Heart right ventricle (tissue), 16 donors: ENCODE measurements at regions not wholly inside any gene's neighbourhood (a gene's known extent, or its start where the extent isn't known, plus 50 kb on each side); places are given as distances from the start of the nearest gene placed in this dataset.
A peak's percentile ranks its signal among the peaks of the same experiment; 100 is the strongest.

Experiments
- ATAC-seq, 8 donors: fragments of 200-7000 bp; cut with Tn5 transposase; one replicate each; pipeline ENCODE4 v1.9.1; 2020; ENCODE audit warnings: mild to moderate bottlenecking in 8 of 8, moderate library complexity in 8 of 8, moderate number of reproducible peaks in 1 of 8
- DNase-seq, 2 donors: peaks; one replicate each; pipeline ENCODE4 v3.0.0-alpha.2; 2020
- H3K27ac ChIP-seq, 10 donors: fragments of 200-600 bp; sonication (generic) in 2 of 10; one replicate each; pipeline versions ENCODE4 v1.5.0 to v1.8.0; 2020 to 2022; ENCODE audit warnings: mild to moderate bottlenecking in 3 of 10
- H3K27me3 ChIP-seq, 7 donors: fragments of 200-600 bp; one replicate each; pipeline ENCODE4 v1.8.0; 2021 to 2022; ENCODE audit warnings: mild to moderate bottlenecking in 2 of 7
- H3K36me3 ChIP-seq, 9 donors: fragments of 200-600 bp; sonication (generic) in 1 of 9; one replicate each; pipeline versions ENCODE4 v1.5.0 to v1.8.0; 2020 to 2022; ENCODE audit warnings: mild to moderate bottlenecking in 2 of 9
- H3K4me1 ChIP-seq, 9 donors: fragments of 200-600 bp; sonication (generic) in 1 of 9; one replicate each; pipeline versions ENCODE4 v1.5.0 to v1.8.0; 2020 to 2022; ENCODE audit warnings: mild to moderate bottlenecking in 4 of 9
- H3K4me3 ChIP-seq, 10 donors: fragments of 200-600 bp; sonication (generic) in 2 of 10; one replicate each; pipeline versions ENCODE4 v1.5.0 to v1.8.0; 2020 to 2022; ENCODE audit warnings: mild to moderate bottlenecking in 7 of 10, moderate library complexity in 2 of 10
- H3K9me3 ChIP-seq, 11 donors: fragments of 200-600 bp in 10 of 11; sonication (generic) in 2 of 11; one replicate each; pipeline versions ENCODE4 v1.5.0 to v1.8.0; 2013 to 2022; ENCODE audit warnings: mild to moderate bottlenecking in 2 of 11, control low read depth in 1 of 11, moderate library complexity in 1 of 11
- CTCF ChIP-seq, 9 donors: fragments of 200-600 bp; sonication (generic) in 2 of 9; IDR thresholded peaks; one replicate each; pipeline versions ENCODE4 v1.5.0 to v1.8.0; 2021 to 2022; ENCODE audit warnings: antibody characterized with exemption in 9 of 9, mild to moderate bottlenecking in 5 of 9, moderate library complexity in 1 of 9
- WGBS, 2 donors: extraction: QIAGEN DNeasy Blood & Tissue Kit; methylation state at CpG; one replicate each; pipeline ENCODE4 v1.1.7; 2013; ENCODE audit warnings: inconsistent platforms in 1 of 2; 5-methylcytosine and 5-hydroxymethylcytosine counted together
- intact Hi-C, 10 donors: fragments of 100-400 bp; cut with DNase I; formaldehyde crosslinking; loops; one replicate each; pipeline versions ENCODE4 v1.11.1 to v1.14.2; 2022
- donor health status: Arrhythmogenic right ventricular cardiomyopathy.
- donor health status: ischemic (EF 13 %, LVEDD 7.1; RV severe dilation, severe dysfunction).
- donor health status: healthy with polysubstance abuse.
- donor health status: DM: no; HTN: yes; CAD: no.
- donor health status: DM: no; HTN: no; CAD: no.
- donor health status: ischemic (EF 25% LVEDD 6.9; RV normal size, moderate dysfunction).
- donor health status: ischemic (EF 25% LVEDD 5.7; RV mildly dilated, moderate dysfunction).
- donor health status: healthy.
- donor health status: DM: yes; HTN: yes; CAD: no.
- donor health status: Ischemic cardiomyopathy.
- donor health status: ischemic (EF 35%, LVEDD 5.7; RV mildly dilated, moderate dysfunction).
- donor health status: nonischemic (EF 11% LVEDD 7.7; RV severe dilation, severe dysfunction).
- donor health status: DM: yes; HTN: yes; CAD: no.
- donor health status: PGD.
- donor health status: ischemic (EF 29% LVEDD 5.4; RV normal size, mild dysfunction).
- donor health status: nonischemic (EF 23%, LVEDD 6.1; RV moderate dilation, normal function).

- Histone ChIP-seq H3K4me1 (peaks cover 6 to 58% (median 27%) of the 10 kb centered on the region in 9 donors), H3K9me3 (peaks cover 0 to 3% (median 0%) of the 10 kb centered on the region in 11 donors), H3K4me3 (no peak overlapping the region), H3K27ac (no peak overlapping the region), H3K36me3 (no peaks in the 10 kb centered on the region), H3K27me3 (no peaks in the 10 kb centered on the region)
- intact Hi-C loops, result loop anchor here in 1 of 10 donors (10.0 kb wide), 1 partner anchor 421 kb away; no protein-coding TSS in a partner anchor
- ATAC-seq (no peak), DNase-seq (no peak)
- no peak for TF ChIP-seq CTCF (IDR thresholded peaks at IDR 0.05)
- WGBS, 2 donors, result 62 to 77% methylated on average over 2 of the region's 2 CpGs
These were observed 123.4 kb upstream of the HDGFL1 start for GRCh38 chr6:22445946-22446345.

GRCh38 chr6:22447249-22448196, 121.8 kb upstream of the HDGFL1 start:
- no peaks in the 10 kb centered on the region for H3K27me3 ChIP-seq
- WGBS, 2 donors, result 36 to 37% methylated on average over 16 of the region's 16 CpGs
- intact Hi-C loops, result loop anchor here in 1 of 10 donors (10.0 kb wide), 1 partner anchor 423 kb away; no protein-coding TSS in a partner anchor
- TF ChIP-seq CTCF (IDR thresholded peaks at IDR 0.05), result no peak
- H3K27ac ChIP-seq, result peak overlapping the region; percentile 12 to 83 (median 64)
- peaks cover 0 to 3% (median 0%) of the 10 kb centered on the region in 11 donors for H3K9me3 ChIP-seq
- peaks cover 6 to 57% (median 27%) of the 10 kb centered on the region in 9 donors for H3K4me1 ChIP-seq
- no peak overlapping the region for H3K4me3 ChIP-seq
- ATAC-seq, result peak; percentile 57 to 96 (median 86)
- no peaks in the 10 kb centered on the region for H3K36me3 ChIP-seq
- DNase-seq, result peak; percentile 33 to 68

- Histone ChIP-seq H3K27me3 (no peaks in the 10 kb centered on the region), H3K4me3 (no peak overlapping the region), H3K27ac (peak overlapping the region in 4 of 10 donors; percentile 8 to 83 (median 68)), H3K4me1 (peaks cover 6 to 52% (median 27%) of the 10 kb centered on the region in 9 donors), H3K9me3 (peaks cover 0 to 2% (median 0%) of the 10 kb centered on the region in 11 donors), H3K36me3 (no peaks in the 10 kb centered on the region)
- 61 to 73% methylated on average over 6 of the region's 6 CpGs for WGBS, 2 donors
- intact Hi-C loops, result loop anchor here in 1 of 10 donors (10.0 kb wide), 1 partner anchor 424 kb away; no protein-coding TSS in a partner anchor
- ATAC-seq (peak in 6 of 8 donors; percentile 35 to 68 (median 48)), DNase-seq (no peak)
- TF ChIP-seq CTCF (IDR thresholded peaks at IDR 0.05), result no peak
These were observed 121.1 kb upstream of the HDGFL1 start for GRCh38 chr6:22448291-22448711.

GRCh38 chr6:22451962-22452361, 117.4 kb upstream of the HDGFL1 start:
- Histone ChIP-seq H3K4me3 (no peak overlapping the region), H3K9me3 (peaks cover 0 to 7% (median 0%) of the 10 kb centered on the region in 11 donors), H3K27ac (no peak overlapping the region), H3K36me3 (no peaks in the 10 kb centered on the region), H3K27me3 (no peaks in the 10 kb centered on the region), H3K4me1 (peaks cover 4 to 22% (median 19%) of the 10 kb centered on the region in 9 donors)
- intact Hi-C loops, result no loop called here
- 85 to 86% methylated on average over 7 of the region's 7 CpGs for WGBS, 2 donors
- ATAC-seq (no peak), DNase-seq (no peak)
- TF ChIP-seq CTCF (IDR thresholded peaks at IDR 0.05), result no peak
